Glutamatergic neuron (in vitro differentiated cells): ENCODE measurements at regions not wholly inside any gene's neighbourhood (a gene's known extent, or its start where the extent isn't known, plus 50 kb on each side); places are given as distances from the start of the nearest gene placed in this dataset.

Experiments used
- DNase-seq: peaks from one replicate; pipeline ENCODE4 v3.0.0; 2022
- H3K27ac Mint-ChIP-seq: one replicate; pipeline ENCODE4 v1.8.0; 2020; ENCODE audit warnings: mild to moderate bottlenecking, mixed read lengths, inconsistent platforms; ENCODE audit not compliant: unreplicated experiment
- H3K27me3 Mint-ChIP-seq: one replicate; pipeline ENCODE4 v1.8.0; 2020; ENCODE audit warnings: mild to moderate bottlenecking, moderate library complexity, mixed read lengths, inconsistent platforms; ENCODE audit not compliant: unreplicated experiment
- H3K36me3 Mint-ChIP-seq: one replicate; pipeline ENCODE4 v1.8.0; 2020; ENCODE audit warnings: mild to moderate bottlenecking, mixed read lengths, inconsistent platforms; ENCODE audit not compliant: unreplicated experiment
- H3K4me1 Mint-ChIP-seq: one replicate; pipeline ENCODE4 v1.8.0; 2020; ENCODE audit warnings: mild to moderate bottlenecking, low read depth, mixed read lengths, inconsistent platforms; ENCODE audit not compliant: unreplicated experiment
- H3K4me3 Mint-ChIP-seq: one replicate; pipeline ENCODE4 v1.8.0; 2020; ENCODE audit warnings: mild to moderate bottlenecking, mixed read lengths, inconsistent platforms; ENCODE audit not compliant: unreplicated experiment
- H3K9me3 Mint-ChIP-seq: one replicate; pipeline ENCODE4 v1.8.0; 2020; ENCODE audit warnings: mild to moderate bottlenecking, moderate library complexity, mixed read lengths, inconsistent platforms; ENCODE audit not compliant: unreplicated experiment
- TF ChIP-seq, protein P1 (sequence below): fragments of 200-600 bp; sonication (generic); IDR thresholded peaks from one replicate; pipeline ENCODE4 v1.5.0; 2021; ENCODE audit not compliant: partially characterized antibody, unreplicated experiment

DNA sequence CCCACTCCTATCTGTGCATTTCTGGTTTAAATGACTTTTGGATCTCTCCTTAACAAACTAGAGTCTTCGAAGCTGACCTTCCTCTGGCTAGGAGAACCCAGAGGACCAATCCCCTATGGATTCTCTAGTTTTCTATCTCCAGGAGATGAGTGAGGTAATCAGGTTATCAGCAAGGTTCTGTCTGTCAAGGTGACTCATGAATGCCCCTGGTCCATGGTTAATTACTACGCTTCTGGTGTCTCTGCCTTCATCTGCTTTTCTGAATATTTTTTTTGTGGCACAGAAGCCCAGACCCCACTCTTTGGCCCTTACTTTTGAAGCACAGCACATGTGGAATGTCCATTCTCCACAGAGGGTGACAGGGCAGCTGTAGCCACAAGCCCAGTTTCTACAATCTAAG, 897.9 kb upstream of the KLHL29 start:
- DNase-seq: no peak
- no peak overlapping the region for H3K27ac Mint-ChIP-seq
- peaks cover 7% of the 10 kb centered on the region for H3K36me3 Mint-ChIP-seq
- H3K9me3 Mint-ChIP-seq: no peaks in the 10 kb centered on the region
- no peaks in the 10 kb centered on the region for H3K4me1 Mint-ChIP-seq
- TF ChIP-seq, protein P1, sequence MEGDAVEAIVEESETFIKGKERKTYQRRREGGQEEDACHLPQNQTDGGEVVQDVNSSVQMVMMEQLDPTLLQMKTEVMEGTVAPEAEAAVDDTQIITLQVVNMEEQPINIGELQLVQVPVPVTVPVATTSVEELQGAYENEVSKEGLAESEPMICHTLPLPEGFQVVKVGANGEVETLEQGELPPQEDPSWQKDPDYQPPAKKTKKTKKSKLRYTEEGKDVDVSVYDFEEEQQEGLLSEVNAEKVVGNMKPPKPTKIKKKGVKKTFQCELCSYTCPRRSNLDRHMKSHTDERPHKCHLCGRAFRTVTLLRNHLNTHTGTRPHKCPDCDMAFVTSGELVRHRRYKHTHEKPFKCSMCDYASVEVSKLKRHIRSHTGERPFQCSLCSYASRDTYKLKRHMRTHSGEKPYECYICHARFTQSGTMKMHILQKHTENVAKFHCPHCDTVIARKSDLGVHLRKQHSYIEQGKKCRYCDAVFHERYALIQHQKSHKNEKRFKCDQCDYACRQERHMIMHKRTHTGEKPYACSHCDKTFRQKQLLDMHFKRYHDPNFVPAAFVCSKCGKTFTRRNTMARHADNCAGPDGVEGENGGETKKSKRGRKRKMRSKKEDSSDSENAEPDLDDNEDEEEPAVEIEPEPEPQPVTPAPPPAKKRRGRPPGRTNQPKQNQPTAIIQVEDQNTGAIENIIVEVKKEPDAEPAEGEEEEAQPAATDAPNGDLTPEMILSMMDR: no peak
- H3K4me3 Mint-ChIP-seq: no peak overlapping the region
- H3K27me3 Mint-ChIP-seq: no peaks in the 10 kb centered on the region

- no peak overlapping the region for H3K4me3 Mint-ChIP-seq
- no peaks in the 10 kb centered on the region for H3K27me3 Mint-ChIP-seq
- H3K9me3 Mint-ChIP-seq: no peaks in the 10 kb centered on the region
- H3K36me3 Mint-ChIP-seq: peaks cover 7% of the 10 kb centered on the region
- TF ChIP-seq, protein P1: no peak
- no peaks in the 10 kb centered on the region for H3K4me1 Mint-ChIP-seq
- no peak overlapping the region for H3K27ac Mint-ChIP-seq
- no peak for DNase-seq
These were observed 897.4 kb upstream of the KLHL29 start for GRCh38 chr2:22487541-22487940.

GRCh38 chr2:22491442-22491841, 893.5 kb upstream of the KLHL29 start:
- H3K27ac Mint-ChIP-seq: no peak overlapping the region
- H3K4me1 Mint-ChIP-seq: no peaks in the 10 kb centered on the region
- H3K36me3 Mint-ChIP-seq: peaks cover 7% of the 10 kb centered on the region
- TF ChIP-seq, protein P1: no peak
- no peaks in the 10 kb centered on the region for H3K9me3 Mint-ChIP-seq
- DNase-seq: no peak
- H3K4me3 Mint-ChIP-seq: no peak overlapping the region
- no peaks in the 10 kb centered on the region for H3K27me3 Mint-ChIP-seq

- Mint-ChIP-seq H3K9me3 (no peaks in the 10 kb centered on the region), H3K36me3 (peaks cover 2% of the 10 kb centered on the region), H3K4me1 (no peaks in the 10 kb centered on the region), H3K27ac (no peak overlapping the region), H3K4me3 (no peak overlapping the region), H3K27me3 (no peaks in the 10 kb centered on the region)
- TF ChIP-seq, protein P1: no peak
- DNase-seq: no peak
These were observed 890.8 kb upstream of the KLHL29 start for GRCh38 chr2:22494156-22494555.

DNA sequence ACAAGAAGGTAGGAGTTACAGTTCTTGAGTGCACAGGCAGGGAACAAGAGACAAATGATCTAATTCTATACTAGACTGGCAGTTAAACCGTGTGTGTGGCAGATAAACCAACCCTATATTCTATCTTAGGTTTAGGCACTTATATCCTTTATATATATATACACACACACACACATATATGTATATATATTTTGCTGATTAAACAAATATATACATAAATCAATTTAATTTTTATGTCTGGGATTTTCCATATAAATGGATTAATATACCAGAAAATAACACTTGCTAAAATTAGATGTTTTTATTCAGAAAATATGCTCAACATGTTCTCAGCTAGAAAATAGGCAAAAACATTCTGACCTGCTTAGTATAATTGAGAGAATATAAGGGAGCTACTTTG, 887.9 kb upstream of the KLHL29 start:
- H3K4me1 Mint-ChIP-seq: no peaks in the 10 kb centered on the region
- H3K27ac Mint-ChIP-seq: no peak overlapping the region
- DNase-seq: no peak
- H3K36me3 Mint-ChIP-seq: no peaks in the 10 kb centered on the region
- TF ChIP-seq, protein P1: no peak
- no peak overlapping the region for H3K4me3 Mint-ChIP-seq
- no peaks in the 10 kb centered on the region for H3K9me3 Mint-ChIP-seq
- peaks cover 2% of the 10 kb centered on the region for H3K27me3 Mint-ChIP-seq
